GM06990 (cell line): ENCODE measurements at regions not wholly inside any gene's neighbourhood (a gene's known extent, or its start where the extent isn't known, plus 50 kb on each side); places are given as distances from the start of the nearest gene placed in this dataset.
"Not testable (repeated sequence)": the region's sequence is repeated elsewhere in the genome, so short reads cannot be mapped to it uniquely, and the experiment has no call there.

ENCODE experiments used
- DNase-seq: peaks from one replicate; pipeline ENCODE4 v3.0.0-alpha.2; 2011; ENCODE audit not compliant: insufficient read length; ENCODE audit errors: extremely low read depth
- H3K27me3 ChIP-seq: replicated peaks from 2 replicates; pipeline ENCODE4 v1.6.0; 2011; ENCODE audit warnings: low read length; ENCODE audit not compliant: control insufficient read depth, insufficient read depth
- H3K36me3 ChIP-seq: 2 replicates; pipeline ENCODE4 v1.5.1; 2011; ENCODE audit warnings: low read length; ENCODE audit not compliant: control insufficient read depth, insufficient read depth
- H3K4me3 ChIP-seq: replicated peaks from 2 replicates; pipeline ENCODE4 v1.5.1; 2011; ENCODE audit warnings: low read depth, mild to moderate bottlenecking, control low read depth, low read length
- TF ChIP-seq, protein P1 (sequence below): IDR thresholded peaks from 2 replicates; pipeline ENCODE4 v1.5.1; 2011; ENCODE audit warnings: low read length, control low read depth, mild to moderate bottlenecking, inconsistent platforms; ENCODE audit not compliant: insufficient read depth, poor library complexity, severe bottlenecking

DNA sequence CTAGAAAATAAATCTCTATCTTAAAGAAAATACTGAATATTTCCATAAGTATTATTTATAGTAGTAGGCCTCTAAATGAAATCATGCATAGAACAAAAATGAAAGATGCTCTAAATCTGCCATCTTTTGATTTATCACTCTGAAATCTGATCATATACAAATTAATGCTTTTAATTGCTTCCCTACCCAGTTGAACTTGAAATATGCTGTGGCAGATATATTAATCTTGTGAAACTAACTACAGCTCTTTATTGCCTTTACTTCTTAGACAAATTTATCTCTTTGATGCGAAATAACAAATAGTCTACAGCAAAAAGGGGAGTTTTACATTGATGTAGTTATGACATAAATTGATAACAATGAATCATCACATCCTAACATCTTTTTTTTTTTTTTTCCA is 510.7 kb upstream of the SLITRK6 start:
- H3K4me3 ChIP-seq: no peak overlapping the region
- no peaks in the 10 kb centered on the region for H3K27me3 ChIP-seq
- TF ChIP-seq, protein P1, sequence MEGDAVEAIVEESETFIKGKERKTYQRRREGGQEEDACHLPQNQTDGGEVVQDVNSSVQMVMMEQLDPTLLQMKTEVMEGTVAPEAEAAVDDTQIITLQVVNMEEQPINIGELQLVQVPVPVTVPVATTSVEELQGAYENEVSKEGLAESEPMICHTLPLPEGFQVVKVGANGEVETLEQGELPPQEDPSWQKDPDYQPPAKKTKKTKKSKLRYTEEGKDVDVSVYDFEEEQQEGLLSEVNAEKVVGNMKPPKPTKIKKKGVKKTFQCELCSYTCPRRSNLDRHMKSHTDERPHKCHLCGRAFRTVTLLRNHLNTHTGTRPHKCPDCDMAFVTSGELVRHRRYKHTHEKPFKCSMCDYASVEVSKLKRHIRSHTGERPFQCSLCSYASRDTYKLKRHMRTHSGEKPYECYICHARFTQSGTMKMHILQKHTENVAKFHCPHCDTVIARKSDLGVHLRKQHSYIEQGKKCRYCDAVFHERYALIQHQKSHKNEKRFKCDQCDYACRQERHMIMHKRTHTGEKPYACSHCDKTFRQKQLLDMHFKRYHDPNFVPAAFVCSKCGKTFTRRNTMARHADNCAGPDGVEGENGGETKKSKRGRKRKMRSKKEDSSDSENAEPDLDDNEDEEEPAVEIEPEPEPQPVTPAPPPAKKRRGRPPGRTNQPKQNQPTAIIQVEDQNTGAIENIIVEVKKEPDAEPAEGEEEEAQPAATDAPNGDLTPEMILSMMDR: no peak
- DNase-seq: no peak
- no peaks in the 10 kb centered on the region for H3K36me3 ChIP-seq

DNA sequence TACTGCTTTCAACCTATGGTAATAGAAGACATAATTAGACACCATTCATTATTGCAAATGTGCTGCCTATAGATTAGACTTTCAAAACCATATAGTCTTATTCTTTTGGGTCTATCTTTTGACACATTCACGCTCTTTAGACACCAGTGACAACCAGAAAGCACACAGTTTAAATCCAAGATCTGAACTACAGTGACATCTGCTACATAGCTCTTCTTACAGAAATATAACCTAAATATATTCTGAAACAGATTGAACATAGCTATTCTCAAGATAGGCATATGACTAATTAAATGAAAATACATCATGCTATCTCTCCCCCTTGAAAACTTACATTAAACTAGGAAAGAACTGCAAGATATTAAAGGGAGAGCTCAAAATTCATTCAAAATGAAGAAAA is 514.2 kb upstream of the SLITRK6 start:
- TF ChIP-seq, protein P1: no peak
- Histone ChIP-seq H3K4me3 (no peak overlapping the region), H3K36me3 (no peaks in the 10 kb centered on the region), H3K27me3 (no peaks in the 10 kb centered on the region)
- DNase-seq: no peak

DNA sequence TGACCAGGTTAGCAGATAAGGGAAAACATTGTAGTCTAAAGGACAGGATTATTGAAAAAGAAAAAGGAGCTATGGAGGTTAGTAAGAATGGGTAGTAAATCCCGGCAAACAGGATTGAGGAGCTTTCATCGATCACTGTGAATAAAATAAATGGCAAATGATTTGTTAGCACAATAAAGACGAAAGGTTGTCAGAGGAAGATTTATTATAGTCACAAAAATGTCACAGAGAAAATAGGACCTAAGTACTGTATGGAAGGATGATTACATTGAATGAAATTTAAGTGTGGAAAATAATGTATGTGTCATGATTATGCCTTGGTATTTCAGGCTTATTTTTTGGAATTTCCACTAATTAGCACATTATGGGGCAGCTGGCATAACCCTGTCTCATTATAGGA is 519.2 kb upstream of the SLITRK6 start:
- DNase-seq: no peak
- TF ChIP-seq, protein P1: no peak
- Histone ChIP-seq H3K27me3 (no peaks in the 10 kb centered on the region), H3K4me3 (no peak overlapping the region), H3K36me3 (no peaks in the 10 kb centered on the region)

GRCh38 chr13:86324191-86324590 is 525.0 kb upstream of the SLITRK6 start:
- Histone ChIP-seq H3K27me3 (no peaks in the 10 kb centered on the region), H3K4me3 (no peak overlapping the region), H3K36me3 (no peaks in the 10 kb centered on the region)
- DNase-seq: no peak
- TF ChIP-seq, protein P1: no peak

DNA sequence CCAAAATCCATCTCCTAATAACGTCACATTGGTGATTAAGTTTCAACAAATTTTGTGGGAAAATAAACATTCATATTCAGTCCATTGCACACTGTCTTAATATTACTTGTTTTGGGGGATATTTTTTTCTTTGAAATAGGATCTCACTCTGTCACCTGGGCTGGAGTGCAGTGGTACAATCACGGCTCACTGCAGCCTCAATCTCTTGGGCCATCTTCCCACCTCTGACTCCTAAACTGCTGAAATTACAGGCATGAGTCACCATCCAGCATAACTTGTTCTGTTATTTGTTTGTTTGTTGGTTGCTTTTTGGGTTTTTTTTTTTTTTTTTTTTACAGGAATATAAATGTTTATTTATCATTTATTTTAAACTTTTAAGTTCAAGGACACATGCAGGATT is 556.1 kb upstream of the SLITRK6 start:
- TF ChIP-seq, protein P1: no peak
- DNase-seq: no peak
- Histone ChIP-seq H3K4me3 (no peak overlapping the region), H3K36me3 (no peaks in the 10 kb centered on the region), H3K27me3 (no peaks in the 10 kb centered on the region)

GRCh38 chr13:86357106-86357505 is 557.9 kb upstream of the SLITRK6 start:
- H3K36me3 ChIP-seq: no peaks in the 10 kb centered on the region
- H3K27me3 ChIP-seq: no peaks in the 10 kb centered on the region
- no peak overlapping the region for H3K4me3 ChIP-seq
- DNase-seq: no peak
- TF ChIP-seq, protein P1: no peak

- H3K27me3 ChIP-seq, H3K36me3 ChIP-seq, H3K4me3 ChIP-seq, DNase-seq: not testable (repeated sequence)
Measured at GRCh38 chr13:86363749-86364148, 564.5 kb upstream of the SLITRK6 start.
